OCI-LY3 (cell line): ENCODE measurements at regions not wholly inside any gene's neighbourhood (a gene's known extent, or its start where the extent isn't known, plus 50 kb on each side); places are given as distances from the start of the nearest gene placed in this dataset.

ENCODE experiments used
- EZH2phosphoT487 ChIP-seq: fragments of 200-600 bp; shearing (Covaris generic); IDR thresholded peaks from 2 replicates; pipeline ENCODE4 v1.6.1; 2018; ENCODE audit warnings: antibody characterized with exemption, mixed run types, low read depth
- TF ChIP-seq, protein P1 (sequence below): fragments of 200-600, 300-600 bp; sonication (generic); IDR thresholded peaks from 2 replicates; pipeline ENCODE4 v1.5.1; 2014; ENCODE audit warnings: antibody characterized with exemption, low read length, low read depth

DNA sequence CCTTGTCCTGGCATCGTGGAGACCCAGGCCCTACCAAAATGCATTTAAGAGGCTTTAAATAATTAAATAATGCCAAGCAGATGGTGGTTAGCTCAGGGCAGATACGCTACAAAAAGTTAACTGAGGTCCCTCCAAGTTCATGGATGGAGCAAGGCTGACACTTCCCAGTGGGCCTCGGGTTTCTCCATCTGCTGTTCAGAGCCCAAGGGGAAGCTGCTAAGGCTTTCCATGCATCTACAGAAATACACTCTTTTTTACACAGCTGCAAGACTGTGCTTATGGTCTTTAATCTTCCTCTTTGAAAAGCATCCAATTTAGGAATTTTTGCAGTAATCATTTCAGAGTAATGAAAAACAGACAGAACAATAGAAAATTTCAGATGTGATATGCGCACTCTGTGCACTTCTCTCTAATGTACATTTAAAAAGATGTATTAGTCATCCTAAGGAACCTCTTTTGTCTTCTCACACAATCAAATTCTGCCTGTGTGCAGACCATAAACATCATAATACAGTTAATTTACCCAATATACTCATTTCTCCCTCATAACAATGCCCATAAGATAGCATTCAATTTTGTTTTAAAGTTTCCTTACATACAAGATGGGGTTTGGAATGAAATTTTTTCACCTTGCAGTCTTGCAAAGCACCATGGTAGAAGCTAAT is 173.2 kb upstream of the ATP1B1 start:
- TF ChIP-seq, protein P1, sequence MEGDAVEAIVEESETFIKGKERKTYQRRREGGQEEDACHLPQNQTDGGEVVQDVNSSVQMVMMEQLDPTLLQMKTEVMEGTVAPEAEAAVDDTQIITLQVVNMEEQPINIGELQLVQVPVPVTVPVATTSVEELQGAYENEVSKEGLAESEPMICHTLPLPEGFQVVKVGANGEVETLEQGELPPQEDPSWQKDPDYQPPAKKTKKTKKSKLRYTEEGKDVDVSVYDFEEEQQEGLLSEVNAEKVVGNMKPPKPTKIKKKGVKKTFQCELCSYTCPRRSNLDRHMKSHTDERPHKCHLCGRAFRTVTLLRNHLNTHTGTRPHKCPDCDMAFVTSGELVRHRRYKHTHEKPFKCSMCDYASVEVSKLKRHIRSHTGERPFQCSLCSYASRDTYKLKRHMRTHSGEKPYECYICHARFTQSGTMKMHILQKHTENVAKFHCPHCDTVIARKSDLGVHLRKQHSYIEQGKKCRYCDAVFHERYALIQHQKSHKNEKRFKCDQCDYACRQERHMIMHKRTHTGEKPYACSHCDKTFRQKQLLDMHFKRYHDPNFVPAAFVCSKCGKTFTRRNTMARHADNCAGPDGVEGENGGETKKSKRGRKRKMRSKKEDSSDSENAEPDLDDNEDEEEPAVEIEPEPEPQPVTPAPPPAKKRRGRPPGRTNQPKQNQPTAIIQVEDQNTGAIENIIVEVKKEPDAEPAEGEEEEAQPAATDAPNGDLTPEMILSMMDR, result no peak
- TF ChIP-seq EZH2phosphoT487, result no peak
